ENCODE measurements at regions not wholly inside any gene's neighbourhood (a gene's known extent, or its start where the extent isn't known, plus 50 kb on each side); places are given as distances from the start of the nearest gene placed in this dataset.

- Histone ChIP-seq H3K4me1 (ENCODE audit: insufficient read depth) (peaks cover 9% of the 10 kb centered on the region), H3K27ac (no peak overlapping the region), H2AFZ (no peak overlapping the region), H3K9me2 (replicated peaks; ENCODE audit: insufficient read depth) (no peaks in the 10 kb centered on the region), H3K36me3 (replicated peaks; ENCODE audit: insufficient read depth, low read depth) (no peaks in the 10 kb centered on the region), H3K79me2 (no peaks in the 10 kb centered on the region), H3K4me3 (no peak overlapping the region), H3K9me3 (ENCODE audit: low read depth) (no peaks in the 10 kb centered on the region), H4K20me1 (ENCODE audit: insufficient read depth, poor library complexity, severe bottlenecking) (no peaks in the 10 kb centered on the region), H3K4me2 (no peak overlapping the region), H3K27me3 (no peaks in the 10 kb centered on the region)
- 92% methylated on average over 3 of the region's 3 CpGs for WGBS (ENCODE audit: low lambda C conversion rate, missing lambda C conversion rate)
- TF ChIP-seq EZH2 (IDR thresholded peaks at IDR 0.05; ENCODE audit: borderline replicate concordance) (no peak), EZH2phosphoT487 (IDR thresholded peaks at IDR 0.05; ENCODE audit: low read depth, severe bottlenecking, unreplicated experiment) (no peak), CTCF (IDR thresholded peaks at IDR 0.05; ENCODE audit: poor library complexity) (no peak)
- no peak for DNase-seq (ENCODE audit: low spot score)
These were observed 65.5 kb upstream of the CREB5 start for GRCh38 chr7:28346676-28347363.

- Histone ChIP-seq H3K4me1 (ENCODE audit: insufficient read depth) (peaks cover 9% of the 10 kb centered on the region), H4K20me1 (ENCODE audit: insufficient read depth, poor library complexity, severe bottlenecking) (no peaks in the 10 kb centered on the region), H3K36me3 (replicated peaks; ENCODE audit: insufficient read depth, low read depth) (no peaks in the 10 kb centered on the region), H3K27me3 (no peaks in the 10 kb centered on the region), H3K4me2 (no peak overlapping the region), H3K9me2 (replicated peaks; ENCODE audit: insufficient read depth) (no peaks in the 10 kb centered on the region), H3K9me3 (ENCODE audit: low read depth) (no peaks in the 10 kb centered on the region), H2AFZ (no peak overlapping the region), H3K27ac (no peak overlapping the region), H3K79me2 (no peaks in the 10 kb centered on the region), H3K4me3 (no peak overlapping the region)
- DNase-seq (ENCODE audit: low spot score) = no peak
- no peak for TF ChIP-seq CTCF (IDR thresholded peaks at IDR 0.05; ENCODE audit: poor library complexity)
- TF ChIP-seq EZH2phosphoT487 (IDR thresholded peaks at IDR 0.05; ENCODE audit: low read depth, severe bottlenecking, unreplicated experiment) = no peak
- WGBS (ENCODE audit: low lambda C conversion rate, missing lambda C conversion rate) = 72% methylated on average over 12 of the region's 12 CpGs
These were observed 64.6 kb upstream of the CREB5 start for GRCh38 chr7:28347475-28348318.

- Histone ChIP-seq H3K9me2 (replicated peaks; ENCODE audit: insufficient read depth) (no peaks in the 10 kb centered on the region), H3K4me3 (no peak overlapping the region), H3K4me2 (no peak overlapping the region), H3K79me2 (no peaks in the 10 kb centered on the region), H3K4me1 (ENCODE audit: insufficient read depth) (peaks cover 9% of the 10 kb centered on the region), H3K9me3 (ENCODE audit: low read depth) (no peaks in the 10 kb centered on the region), H3K27ac (no peak overlapping the region), H2AFZ (no peak overlapping the region), H3K36me3 (replicated peaks; ENCODE audit: insufficient read depth, low read depth) (no peaks in the 10 kb centered on the region), H3K27me3 (no peaks in the 10 kb centered on the region), H4K20me1 (ENCODE audit: insufficient read depth, poor library complexity, severe bottlenecking) (no peaks in the 10 kb centered on the region)
- no peak for TF ChIP-seq CTCF (IDR thresholded peaks at IDR 0.05; ENCODE audit: poor library complexity)
- TF ChIP-seq EZH2phosphoT487 (IDR thresholded peaks at IDR 0.05; ENCODE audit: low read depth, severe bottlenecking, unreplicated experiment) = no peak
- TF ChIP-seq EZH2 (IDR thresholded peaks at IDR 0.05; ENCODE audit: borderline replicate concordance) = no peak
- WGBS (ENCODE audit: low lambda C conversion rate, missing lambda C conversion rate) = 90% methylated on average over 5 of the region's 5 CpGs
- no peak for DNase-seq (ENCODE audit: low spot score)
These were observed 63.7 kb upstream of the CREB5 start for GRCh38 chr7:28348636-28349035.

Measured in hepatocyte (in vitro differentiated cells).